Endothelial cell of umbilical vein (primary cell): ENCODE measurements at regions not wholly inside any gene's neighbourhood (a gene's known extent, or its start where the extent isn't known, plus 50 kb on each side); places are given as distances from the start of the nearest gene placed in this dataset.

Experiments used
- BruUV-seq: library from RNA; stranded (reverse); fragments of 400-500 nt; replicated peaks from 2 replicates; lab custom pipeline; 2021; lab: Mats Ljungman, UMichigan
- CTCF ChIA-PET: fragments of 300-600, 350-600 bp; sonication (Branson Sonifier 250); formaldehyde crosslinking; loops from one replicate; lab custom pipeline; 2021; ENCODE audit warnings: antibody characterized with exemption, inconsistent platforms; lab: Charles Lee
- POLR2A ChIA-PET: fragments of 300-600, 350-600 bp; sonication (Branson Sonifier 250); formaldehyde crosslinking; loops from one replicate; lab custom pipeline; 2021; ENCODE audit warnings: antibody characterized with exemption, inconsistent platforms; lab: Charles Lee
- DNase-seq: peaks from one replicate; pipeline ENCODE4 v3.0.0-alpha.2; 2011; ENCODE audit warnings: low read depth, low spot score
- FAIRE-seq: peaks from 2 replicates; lab custom pipeline; 2011; peaks lifted over from hg19 to GRCh38; lab: Jason Lieb, UNC
- H2AFZ ChIP-seq: 2 replicates; pipeline ENCODE4 v1.6.0; 2012; ENCODE audit warnings: low read depth, low read length, control low read depth, inconsistent platforms
- H3K27ac ChIP-seq: 2 replicates; pipeline ENCODE4 v1.5.1; 2011; ENCODE audit warnings: low read depth, mild to moderate bottlenecking, control low read depth, low read length, moderate library complexity; ENCODE audit not compliant: insufficient read depth
- H3K27me3 ChIP-seq, 2 experiments: 2 replicates each; pipeline versions ENCODE4 v1.6.0 to v1.6.1; 2011; ENCODE audit warnings: low read length in 2 of 2, mixed read lengths in 1 of 2; ENCODE audit not compliant: control insufficient read depth in 2 of 2, insufficient read depth in 2 of 2
- H3K36me3 ChIP-seq, 2 experiments: 2 replicates in 1 of 2; 3 replicates in 1 of 2; pipeline ENCODE4 v1.5.1; 2011; ENCODE audit warnings: low read length in 2 of 2, mild to moderate bottlenecking in 1 of 2, moderate library complexity in 1 of 2; ENCODE audit not compliant: control insufficient read depth in 2 of 2, insufficient read depth in 2 of 2; ENCODE audit errors: extremely low read depth in 1 of 2
- H3K4me1 ChIP-seq: 3 replicates; pipeline ENCODE4 v1.5.1; 2011; ENCODE audit warnings: mild to moderate bottlenecking, low read length; ENCODE audit not compliant: control insufficient read depth, insufficient read depth; ENCODE audit errors: extremely low read depth
- H3K4me2 ChIP-seq: 2 replicates; pipeline ENCODE4 v1.6.1; 2011; ENCODE audit warnings: low read length, control low read depth, mixed read lengths; ENCODE audit not compliant: insufficient read depth
- H3K4me3 ChIP-seq, 3 experiments: fragments of 200-600 bp in 1 of 3; sonication (generic), shearing (Covaris generic) in 1 of 3; replicated peaks in 1 of 3; 2 replicates each; pipeline ENCODE4 v1.5.1; 2011 to 2016; ENCODE audit warnings: control low read depth in 3 of 3, low read length in 3 of 3, mild to moderate bottlenecking in 2 of 3, inconsistent platforms in 1 of 3, low read depth in 1 of 3, moderate library complexity in 1 of 3; ENCODE audit not compliant: insufficient read depth in 1 of 3
- H3K79me2 ChIP-seq: 2 replicates; pipeline ENCODE4 v1.6.0; 2012; ENCODE audit warnings: low read length, inconsistent platforms; ENCODE audit not compliant: control insufficient read depth, insufficient read depth
- H3K9ac ChIP-seq: replicated peaks from 2 replicates; pipeline ENCODE3; 2011; ENCODE audit warnings: low read length, control low read depth; ENCODE audit not compliant: insufficient read depth; ENCODE audit errors: extremely low read depth
- H3K9me1 ChIP-seq: replicated peaks from 3 replicates; pipeline ENCODE4 v1.6.0; 2011; ENCODE audit warnings: mild to moderate bottlenecking, low read length; ENCODE audit not compliant: control insufficient read depth, insufficient read depth; ENCODE audit errors: extremely low read depth
- H3K9me3 ChIP-seq: replicated peaks from 2 replicates; pipeline ENCODE4 v1.5.1; 2012; ENCODE audit warnings: low read length, inconsistent platforms; ENCODE audit not compliant: control insufficient read depth, insufficient read depth
- H4K20me1 ChIP-seq: replicated peaks from 2 replicates; pipeline ENCODE3; 2011; ENCODE audit warnings: mild to moderate bottlenecking, low read length; ENCODE audit not compliant: control insufficient read depth, insufficient read depth; ENCODE audit errors: extremely low read depth
- CTCF ChIP-seq, 2 donors: IDR thresholded peaks; 1 replicate in 1 of 2; 2 replicates in 1 of 2; pipeline ENCODE4 v1.5.1; 2011; ENCODE audit warnings: low read length in 2 of 2, mild to moderate bottlenecking in 2 of 2, moderate library complexity in 2 of 2, control low read depth in 1 of 2, inconsistent platforms in 1 of 2, low read depth in 1 of 2; ENCODE audit not compliant: insufficient read depth in 1 of 2; ENCODE audit errors: extremely low read depth in 1 of 2
- EZH2 ChIP-seq: IDR thresholded peaks from 2 replicates; pipeline ENCODE4 v1.6.1; 2012; ENCODE audit warnings: borderline replicate concordance, low read depth, mild to moderate bottlenecking, moderate library complexity, low read length, inconsistent platforms; ENCODE audit not compliant: severe bottlenecking
- FOS ChIP-seq: IDR thresholded peaks from 2 replicates; pipeline ENCODE4 v1.6.1; 2011; ENCODE audit warnings: mild to moderate bottlenecking, low read length, moderate library complexity, borderline replicate concordance; ENCODE audit not compliant: insufficient read depth
- GATA2 ChIP-seq: IDR thresholded peaks from 2 replicates; pipeline ENCODE4 v1.7.0; 2011; ENCODE audit warnings: low read depth, mild to moderate bottlenecking, moderate library complexity, mixed read lengths, low read length; ENCODE audit not compliant: insufficient read length, insufficient read depth
- JUN ChIP-seq: IDR thresholded peaks from 2 replicates; pipeline ENCODE4 v1.6.1; 2011; ENCODE audit warnings: borderline replicate concordance, low read depth; ENCODE audit not compliant: insufficient read length, insufficient read depth
- MAX ChIP-seq: IDR thresholded peaks from 2 replicates; pipeline ENCODE4 v1.6.1; 2011; ENCODE audit not compliant: insufficient read depth, insufficient read length
- MYC ChIP-seq: IDR thresholded peaks from one replicate; pipeline ENCODE4 v1.6.1; 2011; ENCODE audit warnings: mild to moderate bottlenecking, low read depth, low read length
- POLR2A ChIP-seq: IDR thresholded peaks from 2 replicates; pipeline ENCODE4 v1.6.1; 2012; ENCODE audit warnings: low read depth, mild to moderate bottlenecking, control low read depth, low read length
- POLR2AphosphoS5 ChIP-seq: IDR thresholded peaks from 2 replicates; pipeline ENCODE4 v1.6.1; 2012; ENCODE audit warnings: low read depth, mild to moderate bottlenecking, control low read depth, low read length, moderate library complexity; ENCODE audit not compliant: insufficient read depth
- dilution Hi-C: fragments of 300-500 bp; cut with MboI; formaldehyde crosslinking; loops from one replicate; pipeline ENCODE4 v1.15.0; 2019; ENCODE audit warnings: low sequenced_read_pairs; ENCODE audit not compliant: extremely low pct_ligation_motif_present
- intact Hi-C: fragments of 100-400 bp; cut with micrococcal nuclease; formaldehyde crosslinking; loops from one replicate; pipeline ENCODE4 v1.10.0; 2022

GRCh38 chr1:30264672-30265025, 458.7 kb downstream of the MATN1 start:
- H3K4me2 ChIP-seq, result no peak overlapping the region
- no peaks in the 10 kb centered on the region for H3K79me2 ChIP-seq
- no peaks in the 10 kb centered on the region for H3K4me1 ChIP-seq
- no peaks in the 10 kb centered on the region for H3K36me3 ChIP-seq
- TF ChIP-seq MYC, result no peak
- no peak for TF ChIP-seq CTCF (IDR thresholded peaks at IDR 0.05; ENCODE audit: extremely low read depth in 1 of 2, insufficient read depth in 1 of 2, low read depth in 1 of 2, low read length in 2 of 2)
- no peak for TF ChIP-seq EZH2
- TF ChIP-seq POLR2A, result no peak
- no peak for TF ChIP-seq POLR2AphosphoS5
- no peak for TF ChIP-seq FOS
- TF ChIP-seq GATA2, result no peak
- TF ChIP-seq JUN, result no peak
- no peak for TF ChIP-seq MAX
- no peak overlapping the region for H3K9ac ChIP-seq
- CTCF ChIA-PET, result no interaction called here
- no peak overlapping the region for H3K27ac ChIP-seq
- POLR2A ChIA-PET, result no interaction called here
- BruUV-seq, result no TSS peak
- H4K20me1 ChIP-seq, result no peaks in the 10 kb centered on the region
- no peak overlapping the region for H2AFZ ChIP-seq
- no peak overlapping the region for H3K4me3 ChIP-seq
- no peaks in the 10 kb centered on the region for H3K27me3 ChIP-seq
- dilution Hi-C loops, result no loop called here
- DNase-seq (no peak), FAIRE-seq (no peak)
- no peaks in the 10 kb centered on the region for H3K9me1 ChIP-seq
- H3K9me3 ChIP-seq, result no peaks in the 10 kb centered on the region
- intact Hi-C loops, result no loop called here
